H9 (cell line): ENCODE measurements at regions not wholly inside any gene's neighbourhood (a gene's known extent, or its start where the extent isn't known, plus 50 kb on each side); places are given as distances from the start of the nearest gene placed in this dataset.

Source experiments
- DNase-seq: peaks from one replicate; pipeline ENCODE4 v3.0.0-alpha.2; 2017
- H2AFZ ChIP-seq: one replicate; pipeline ENCODE4 v1.6.1; 2013; ENCODE audit warnings: mild to moderate bottlenecking, low read length, control low read depth, moderate library complexity
- H2AK5ac ChIP-seq: 2 replicates; pipeline ENCODE4 v1.6.1; 2013; ENCODE audit warnings: low read length, control low read depth, mixed read lengths; ENCODE audit not compliant: insufficient read length
- H2BK120ac ChIP-seq: one replicate; pipeline ENCODE4 v1.6.1; 2013; ENCODE audit warnings: low read depth, mild to moderate bottlenecking, low read length, control low read depth, inconsistent platforms; ENCODE audit not compliant: poor library complexity, severe bottlenecking
- H2BK12ac ChIP-seq: 2 replicates; pipeline ENCODE4 v1.6.1; 2013; ENCODE audit warnings: low read length, control low read depth, mixed read lengths, low read depth; ENCODE audit not compliant: insufficient read length
- H2BK15ac ChIP-seq: 2 replicates; pipeline ENCODE4 v1.6.1; 2013; ENCODE audit warnings: low read depth, low read length, control low read depth
- H2BK20ac ChIP-seq: one replicate; pipeline ENCODE4 v1.6.1; 2013; ENCODE audit warnings: low read depth, mild to moderate bottlenecking, low read length, control low read depth, inconsistent platforms; ENCODE audit not compliant: poor library complexity, severe bottlenecking
- H2BK5ac ChIP-seq: 2 replicates; pipeline ENCODE4 v1.6.1; 2013; ENCODE audit warnings: low read length, control low read depth, mixed read lengths; ENCODE audit not compliant: insufficient read length
- H3K14ac ChIP-seq: 2 replicates; pipeline ENCODE4 v1.6.1; 2013; ENCODE audit warnings: low read length, control low read depth; ENCODE audit not compliant: insufficient read depth
- H3K18ac ChIP-seq: 2 replicates; pipeline ENCODE4 v1.6.1; 2013; ENCODE audit warnings: low read depth, mild to moderate bottlenecking, mixed read lengths, low read length, control low read depth; ENCODE audit not compliant: insufficient read length
- H3K23ac ChIP-seq: 2 replicates; pipeline ENCODE4 v1.6.1; 2013; ENCODE audit warnings: low read length, control low read depth, mixed read lengths, low read depth; ENCODE audit not compliant: insufficient read length
- H3K23me2 ChIP-seq: 2 replicates; pipeline ENCODE4 v1.6.1; 2013; ENCODE audit warnings: low read depth, mild to moderate bottlenecking, mixed read lengths, low read length, control low read depth; ENCODE audit not compliant: insufficient read length, poor library complexity, severe bottlenecking
- H3K27ac ChIP-seq: 2 replicates; pipeline ENCODE4 v1.5.1; 2013; ENCODE audit warnings: low read length, control low read depth, mixed read lengths, low read depth; ENCODE audit not compliant: insufficient read length
- H3K27me3 ChIP-seq: 2 replicates; pipeline ENCODE4 v1.6.1; 2013; ENCODE audit warnings: low read length, control low read depth, inconsistent platforms; ENCODE audit not compliant: insufficient read depth
- H3K4ac ChIP-seq: 2 replicates; pipeline ENCODE4 v1.6.1; 2013; ENCODE audit warnings: low read depth, mild to moderate bottlenecking, control low read depth, inconsistent platforms, low read length, moderate library complexity
- H3K4me1 ChIP-seq: 2 replicates; pipeline ENCODE4 v1.6.1; 2013; ENCODE audit warnings: low read length, control low read depth, inconsistent platforms; ENCODE audit not compliant: insufficient read depth
- H3K4me2 ChIP-seq: 2 replicates; pipeline ENCODE4 v1.6.1; 2013; ENCODE audit warnings: low read length, control low read depth, mixed read lengths; ENCODE audit not compliant: insufficient read length, insufficient read depth
- H3K56ac ChIP-seq: 2 replicates; pipeline ENCODE4 v1.6.1; 2013; ENCODE audit warnings: low read depth, mild to moderate bottlenecking, mixed read lengths, low read length, control low read depth; ENCODE audit not compliant: insufficient read length
- H3K79me1 ChIP-seq: 2 replicates; pipeline ENCODE4 v1.6.1; 2013; ENCODE audit warnings: low read depth, mild to moderate bottlenecking, moderate library complexity, low read length, control low read depth, inconsistent platforms; ENCODE audit not compliant: insufficient read depth, poor library complexity, severe bottlenecking
- H3K79me2 ChIP-seq: 2 replicates; pipeline ENCODE4 v1.6.1; 2013; ENCODE audit warnings: low read length, control low read depth, inconsistent platforms; ENCODE audit not compliant: insufficient read depth
- H3K9ac ChIP-seq: 2 replicates; pipeline ENCODE4 v1.6.1; 2013; ENCODE audit warnings: low read length, control low read depth, mixed read lengths; ENCODE audit not compliant: insufficient read length; ENCODE audit errors: extremely low read depth
- H3K9me3 ChIP-seq: one replicate; pipeline ENCODE4 v1.6.1; 2013; ENCODE audit warnings: low read depth, low read length, inconsistent platforms; ENCODE audit not compliant: control insufficient read depth
- H3T11ph ChIP-seq: one replicate; pipeline ENCODE4 v1.6.1; 2013; ENCODE audit warnings: mild to moderate bottlenecking, low read length, control low read depth, inconsistent platforms
- H4K20me1 ChIP-seq: one replicate; pipeline ENCODE4 v1.6.1; 2013; ENCODE audit not compliant: control insufficient read depth, insufficient read length, insufficient read depth
- H4K5ac ChIP-seq: 2 replicates; pipeline ENCODE4 v1.6.1; 2013; ENCODE audit warnings: low read depth, mild to moderate bottlenecking, mixed read lengths, low read length, control low read depth; ENCODE audit not compliant: insufficient read length
- H4K8ac ChIP-seq: replicated peaks from 2 replicates; pipeline ENCODE4 v1.6.1; 2013; ENCODE audit warnings: low read length, control low read depth, mixed read lengths, low read depth; ENCODE audit not compliant: insufficient read length
- H4K91ac ChIP-seq: 2 replicates; pipeline ENCODE4 v1.6.1; 2013; ENCODE audit warnings: low read depth, mild to moderate bottlenecking, moderate library complexity, mixed read lengths, low read length, control low read depth; ENCODE audit not compliant: insufficient read length
- H3K27ac Mint-ChIP-seq, 3 experiments: 2 replicates in 2 of 3; 3 replicates in 1 of 3; pipeline ENCODE4 v1.8.0; 2020 to 2021; ENCODE audit warnings: mixed read lengths in 3 of 3, mild to moderate bottlenecking in 1 of 3, moderate library complexity in 1 of 3
- H3K27me3 Mint-ChIP-seq: 2 replicates; pipeline ENCODE4 v1.8.0; 2021; ENCODE audit warnings: low read depth, mild to moderate bottlenecking, moderate library complexity, mixed read lengths
- H3K36me3 Mint-ChIP-seq, 3 experiments: 2 replicates in 2 of 3; 3 replicates in 1 of 3; pipeline ENCODE4 v1.8.0; 2020 to 2021; ENCODE audit warnings: low read depth in 3 of 3, mixed read lengths in 3 of 3; ENCODE audit not compliant: insufficient read depth in 1 of 3
- H3K4me1 Mint-ChIP-seq, 2 experiments: 2 replicates each; pipeline ENCODE4 v1.8.0; 2020; ENCODE audit warnings: mixed read lengths in 2 of 2
- H3K4me3 Mint-ChIP-seq, 2 experiments: 2 replicates in 1 of 2; 3 replicates in 1 of 2; pipeline ENCODE4 v1.8.0; 2020 to 2021; ENCODE audit warnings: mild to moderate bottlenecking in 2 of 2, mixed read lengths in 2 of 2, moderate library complexity in 1 of 2
- H3K9me3 Mint-ChIP-seq, 2 experiments: 2 replicates in 1 of 2; 3 replicates in 1 of 2; pipeline ENCODE4 v1.8.0; 2020; ENCODE audit warnings: mild to moderate bottlenecking in 2 of 2, mixed read lengths in 2 of 2, moderate library complexity in 1 of 2
- CTCF ChIP-seq: fragments of 200-600 bp; sonication (generic); conservative IDR thresholded peaks from 3 replicates; pipeline ENCODE4 v1.8.0; 2021; ENCODE audit warnings: antibody characterized with exemption, mild to moderate bottlenecking
- WGBS: extraction: QIAGEN DNeasy Blood & Tissue Kit; methylation state at CpG from one replicate; pipeline ENCODE4 v1.1.7; 2013; ENCODE audit warnings: missing lambda C conversion rate, low lambda C conversion rate, mixed read lengths; ENCODE audit not compliant: insufficient read length; ENCODE audit errors: extremely low coverage; 5-methylcytosine and 5-hydroxymethylcytosine counted together

GRCh38 chr2:128651000-128651399, 332.3 kb upstream of the HS6ST1 start:
- Histone ChIP-seq H3K4ac (no peak overlapping the region), H2BK120ac (no peak overlapping the region), H3K14ac (no peak overlapping the region), H3K18ac (no peak overlapping the region), H3K4me2 (no peak overlapping the region), H3T11ph (no peak overlapping the region), H3K79me1 (no peaks in the 10 kb centered on the region), H4K8ac (no peak overlapping the region), H3K27me3 (no peaks in the 10 kb centered on the region), H3K79me2 (no peaks in the 10 kb centered on the region), H2AK5ac (no peak overlapping the region), H3K9me3 (no peaks in the 10 kb centered on the region), H2BK12ac (no peak overlapping the region), H2BK20ac (no peak overlapping the region), H2BK5ac (no peak overlapping the region), H4K20me1 (no peaks in the 10 kb centered on the region), H2BK15ac (no peak overlapping the region), H3K9ac (no peak overlapping the region), H4K91ac (no peak overlapping the region), H3K4me1 (peaks cover under 1% of the 10 kb centered on the region; the same call in 1 of the 2 replicates), H3K23ac (no peak overlapping the region), H3K23me2 (no peaks in the 10 kb centered on the region), H4K5ac (no peak overlapping the region), H3K27ac (no peak overlapping the region), H2AFZ (no peak overlapping the region), H3K56ac (no peak overlapping the region)
- peaks cover 16 to 22% of the 10 kb centered on the region in 2 experiments for H3K4me1 Mint-ChIP-seq
- H3K9me3 Mint-ChIP-seq = peaks cover 0 to 3% of the 10 kb centered on the region in 2 experiments; a peak in 1 of 5 replicates
- no peak overlapping the region for H3K4me3 Mint-ChIP-seq
- H3K36me3 Mint-ChIP-seq = peaks cover 0 to 5% (median 2%) of the 10 kb centered on the region in 3 experiments; a peak in 2 of 7 replicates
- no peak for DNase-seq
- TF ChIP-seq CTCF = no peak
- WGBS = no CpG with 5 or more reads among the region's 2 CpGs
- H3K27ac Mint-ChIP-seq = no peak overlapping the region
- no peaks in the 10 kb centered on the region; the same call in 1 of the 2 replicates for H3K27me3 Mint-ChIP-seq
